Keratinocyte (primary cell): ENCODE measurements at regions not wholly inside any gene's neighbourhood (a gene's known extent, or its start where the extent isn't known, plus 50 kb on each side); places are given as distances from the start of the nearest gene placed in this dataset.

Experiments
- DNase-seq: peaks from one replicate; pipeline ENCODE4 v3.0.0-alpha.2; 2011; ENCODE audit warnings: low read depth, missing footprints, low spot score
- FAIRE-seq: peaks from 2 replicates; lab custom pipeline; 2011; peaks lifted over from hg19 to GRCh38; lab: Jason Lieb, UNC
- H2AFZ ChIP-seq: 2 replicates; pipeline ENCODE4 v1.6.0; 2012; ENCODE audit warnings: low read length, control low read depth, inconsistent platforms; ENCODE audit not compliant: control insufficient read depth
- H3K27ac ChIP-seq: 2 replicates; pipeline ENCODE4 v1.5.1; 2011; ENCODE audit warnings: low read length; ENCODE audit not compliant: control insufficient read depth, insufficient read depth
- H3K27me3 ChIP-seq: 3 replicates; pipeline ENCODE4 v1.6.0; 2011; ENCODE audit warnings: low read length; ENCODE audit not compliant: control insufficient read depth, insufficient read depth; ENCODE audit errors: extremely low read depth
- H3K36me3 ChIP-seq, 2 experiments: 2 replicates in 1 of 2; 3 replicates in 1 of 2; pipeline ENCODE4 v1.5.1; 2011; ENCODE audit warnings: low read length in 2 of 2, mild to moderate bottlenecking in 1 of 2; ENCODE audit not compliant: control insufficient read depth in 2 of 2, insufficient read depth in 2 of 2; ENCODE audit errors: extremely low read depth in 1 of 2
- H3K4me1 ChIP-seq: 3 replicates; pipeline ENCODE4 v1.5.1; 2011; ENCODE audit warnings: low read length; ENCODE audit not compliant: control insufficient read depth, insufficient read depth; ENCODE audit errors: extremely low read depth
- H3K4me2 ChIP-seq: 3 replicates; pipeline ENCODE4 v1.6.0; 2011; ENCODE audit warnings: low read depth, low read length; ENCODE audit not compliant: control insufficient read depth, insufficient read depth; ENCODE audit errors: extremely low read depth
- H3K4me3 ChIP-seq, 3 experiments: fragments of 200-600 bp in 1 of 3; sonication (generic) in 1 of 3; 2 replicates in 2 of 3; 3 replicates in 1 of 3; pipeline ENCODE4 v1.5.1; 2011 to 2016; ENCODE audit warnings: low read length in 3 of 3, mild to moderate bottlenecking in 3 of 3, control low read depth in 2 of 3, inconsistent platforms in 1 of 3, low read depth in 1 of 3, mixed read lengths in 1 of 3, mixed run types in 1 of 3, moderate library complexity in 1 of 3; ENCODE audit not compliant: control insufficient read depth in 2 of 3, insufficient read depth in 2 of 3; ENCODE audit errors: extremely low read depth in 1 of 3
- H3K79me2 ChIP-seq: 2 replicates; pipeline ENCODE4 v1.6.0; 2012; ENCODE audit warnings: low read length; ENCODE audit not compliant: control insufficient read depth, insufficient read depth
- H3K9ac ChIP-seq: 3 replicates; pipeline ENCODE4 v1.6.0; 2011; ENCODE audit warnings: low read length; ENCODE audit not compliant: control insufficient read depth, insufficient read depth; ENCODE audit errors: extremely low read depth
- H3K9me1 ChIP-seq: 3 replicates; pipeline ENCODE4 v1.6.0; 2011; ENCODE audit warnings: low read length; ENCODE audit not compliant: control insufficient read depth, insufficient read depth; ENCODE audit errors: extremely low read depth
- H3K9me3 ChIP-seq: 2 replicates; pipeline ENCODE4 v1.5.1; 2012; ENCODE audit warnings: low read depth, low read length; ENCODE audit not compliant: control insufficient read depth
- H4K20me1 ChIP-seq: 3 replicates; pipeline ENCODE4 v1.6.0; 2011; ENCODE audit warnings: low read length; ENCODE audit not compliant: control insufficient read depth, insufficient read depth; ENCODE audit errors: extremely low read depth
- EZH2 ChIP-seq: IDR thresholded peaks from one replicate; pipeline ENCODE4 v1.6.1; 2012; ENCODE audit warnings: inconsistent platforms, mild to moderate bottlenecking, low read length, moderate library complexity
- dilution Hi-C: fragments of 300-500 bp; cut with MboI; formaldehyde crosslinking; loops from one replicate; pipeline ENCODE4 v1.7.0; 2020; ENCODE audit warnings: low sequenced_read_pairs; ENCODE audit not compliant: extremely low pct_ligation_motif_present
- TF ChIP-seq, protein P1 (sequence below), 3 experiments: IDR thresholded peaks in 1 of 3; conservative IDR thresholded peaks in 1 of 3; optimal IDR thresholded peaks in 1 of 3; 2 replicates in 2 of 3; 3 replicates in 1 of 3; pipeline versions ENCODE3 to v1.5.1; 2011; ENCODE audit warnings: low read length in 3 of 3, mild to moderate bottlenecking in 3 of 3, moderate library complexity in 2 of 3, control low read depth in 1 of 3, inconsistent platforms in 1 of 3; ENCODE audit not compliant: insufficient read depth in 2 of 3; ENCODE audit errors: extremely low read depth in 1 of 3

DNA sequence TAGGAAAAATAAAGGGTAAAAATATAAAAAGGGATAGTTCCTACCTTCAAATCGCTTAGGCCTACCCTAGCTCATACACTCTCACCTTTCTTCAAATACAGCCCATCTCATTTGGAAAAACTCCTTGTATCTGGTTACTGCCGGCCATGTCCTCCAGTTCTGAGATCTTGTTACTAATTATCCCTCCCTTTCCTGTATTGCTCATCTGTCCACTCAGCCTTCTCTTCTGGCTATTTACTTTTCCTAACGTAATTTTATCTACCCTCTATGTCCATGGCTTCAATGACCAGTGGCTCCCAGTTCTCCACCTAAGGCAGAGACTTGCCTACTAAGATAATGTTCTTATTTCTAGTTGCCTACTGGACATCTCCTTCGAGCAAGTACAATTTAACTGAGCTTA lies 342.9 kb upstream of the ACVR2A start:
- H3K9ac ChIP-seq: no peak overlapping the region
- H3K4me2 ChIP-seq: no peak overlapping the region
- no peak overlapping the region for H3K27ac ChIP-seq
- no peaks in the 10 kb centered on the region for H3K27me3 ChIP-seq
- FAIRE-seq (no peak), DNase-seq (no peak)
- H3K4me3 ChIP-seq: no peak overlapping the region
- no peaks in the 10 kb centered on the region for H4K20me1 ChIP-seq
- H2AFZ ChIP-seq: no peak overlapping the region
- H3K36me3 ChIP-seq: no peaks in the 10 kb centered on the region
- H3K4me1 ChIP-seq: no peaks in the 10 kb centered on the region
- no peak for TF ChIP-seq EZH2
- TF ChIP-seq, protein P1, sequence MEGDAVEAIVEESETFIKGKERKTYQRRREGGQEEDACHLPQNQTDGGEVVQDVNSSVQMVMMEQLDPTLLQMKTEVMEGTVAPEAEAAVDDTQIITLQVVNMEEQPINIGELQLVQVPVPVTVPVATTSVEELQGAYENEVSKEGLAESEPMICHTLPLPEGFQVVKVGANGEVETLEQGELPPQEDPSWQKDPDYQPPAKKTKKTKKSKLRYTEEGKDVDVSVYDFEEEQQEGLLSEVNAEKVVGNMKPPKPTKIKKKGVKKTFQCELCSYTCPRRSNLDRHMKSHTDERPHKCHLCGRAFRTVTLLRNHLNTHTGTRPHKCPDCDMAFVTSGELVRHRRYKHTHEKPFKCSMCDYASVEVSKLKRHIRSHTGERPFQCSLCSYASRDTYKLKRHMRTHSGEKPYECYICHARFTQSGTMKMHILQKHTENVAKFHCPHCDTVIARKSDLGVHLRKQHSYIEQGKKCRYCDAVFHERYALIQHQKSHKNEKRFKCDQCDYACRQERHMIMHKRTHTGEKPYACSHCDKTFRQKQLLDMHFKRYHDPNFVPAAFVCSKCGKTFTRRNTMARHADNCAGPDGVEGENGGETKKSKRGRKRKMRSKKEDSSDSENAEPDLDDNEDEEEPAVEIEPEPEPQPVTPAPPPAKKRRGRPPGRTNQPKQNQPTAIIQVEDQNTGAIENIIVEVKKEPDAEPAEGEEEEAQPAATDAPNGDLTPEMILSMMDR (optimal IDR thresholded peaks at IDR 0.05 in 1 of 3, IDR thresholded peaks at IDR 0.05 in 1 of 3, conservative IDR thresholded peaks at IDR 0.05 in 1 of 3; ENCODE audit: extremely low read depth in 1 of 3, insufficient read depth in 2 of 3, low read length in 3 of 3): no peak
- H3K79me2 ChIP-seq: no peaks in the 10 kb centered on the region
- dilution Hi-C loops: no loop called here
- H3K9me3 ChIP-seq: no peaks in the 10 kb centered on the region
- H3K9me1 ChIP-seq: no peaks in the 10 kb centered on the region

- no peak overlapping the region for H2AFZ ChIP-seq
- dilution Hi-C loops: no loop called here
- no peaks in the 10 kb centered on the region for H3K79me2 ChIP-seq
- H3K27me3 ChIP-seq: no peaks in the 10 kb centered on the region
- no peaks in the 10 kb centered on the region for H3K36me3 ChIP-seq
- no peak for DNase-seq
- H3K9me1 ChIP-seq: no peaks in the 10 kb centered on the region
- no peak overlapping the region for H3K4me2 ChIP-seq
- H3K27ac ChIP-seq: no peak overlapping the region
- H3K9me3 ChIP-seq: no peaks in the 10 kb centered on the region
- H4K20me1 ChIP-seq: no peaks in the 10 kb centered on the region
- H3K4me3 ChIP-seq: no peak overlapping the region
- TF ChIP-seq, protein P1 (optimal IDR thresholded peaks at IDR 0.05 in 1 of 3, IDR thresholded peaks at IDR 0.05 in 1 of 3, conservative IDR thresholded peaks at IDR 0.05 in 1 of 3; ENCODE audit: extremely low read depth in 1 of 3, insufficient read depth in 2 of 3, low read length in 3 of 3): no peak
- no peak for TF ChIP-seq EZH2
- FAIRE-seq: no peak
- H3K4me1 ChIP-seq: no peaks in the 10 kb centered on the region
- no peak overlapping the region for H3K9ac ChIP-seq
These were observed 343.9 kb upstream of the ACVR2A start for GRCh38 chr2:147500819-147501395.
